ENCODE measurements at regions not wholly inside any gene's neighbourhood (a gene's known extent, or its start where the extent isn't known, plus 50 kb on each side); places are given as distances from the start of the nearest gene placed in this dataset.

DNA sequence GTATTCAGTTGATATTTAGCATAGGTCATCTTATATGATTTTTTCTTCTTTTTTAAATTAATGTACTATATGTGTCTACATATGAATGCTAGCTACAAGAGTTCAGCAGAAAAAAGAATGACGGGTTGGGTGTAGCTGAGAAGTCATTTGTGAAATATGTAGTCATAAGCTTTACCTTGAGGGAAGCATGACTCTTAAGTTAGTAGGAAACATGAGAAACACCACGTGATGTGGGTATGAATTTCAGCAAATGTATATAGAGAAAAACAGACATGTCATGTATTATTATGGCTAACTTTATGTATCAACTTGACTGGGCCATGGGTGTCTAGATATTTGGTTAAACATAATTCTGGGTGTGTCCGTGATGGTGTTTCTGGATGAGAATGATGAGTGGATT is 125.0 kb downstream of the RAP2B start:
- ChIA-PET CTCF (interaction anchor here (0.6 kb wide), 1 partner anchor 151 kb away, joined by 5 read pairs; no protein-coding TSS in a partner anchor), POLR2A (no interaction called here)
- TF ChIP-seq PRDM1 (tag by site-specific recombination; IDR thresholded peaks at IDR 0.05) = no peak
- TF ChIP-seq HOXC10 (CRISPR knock-in tag; IDR thresholded peaks at IDR 0.05) = no peak
- no peak for TF ChIP-seq FEZF1 (tag by site-specific recombination; IDR thresholded peaks at IDR 0.05)
- TF ChIP-seq ZNF776 (tag by site-specific recombination; IDR thresholded peaks at IDR 0.05; ENCODE audit: borderline replicate concordance) = no peak
- TF ChIP-seq, protein P1, sequence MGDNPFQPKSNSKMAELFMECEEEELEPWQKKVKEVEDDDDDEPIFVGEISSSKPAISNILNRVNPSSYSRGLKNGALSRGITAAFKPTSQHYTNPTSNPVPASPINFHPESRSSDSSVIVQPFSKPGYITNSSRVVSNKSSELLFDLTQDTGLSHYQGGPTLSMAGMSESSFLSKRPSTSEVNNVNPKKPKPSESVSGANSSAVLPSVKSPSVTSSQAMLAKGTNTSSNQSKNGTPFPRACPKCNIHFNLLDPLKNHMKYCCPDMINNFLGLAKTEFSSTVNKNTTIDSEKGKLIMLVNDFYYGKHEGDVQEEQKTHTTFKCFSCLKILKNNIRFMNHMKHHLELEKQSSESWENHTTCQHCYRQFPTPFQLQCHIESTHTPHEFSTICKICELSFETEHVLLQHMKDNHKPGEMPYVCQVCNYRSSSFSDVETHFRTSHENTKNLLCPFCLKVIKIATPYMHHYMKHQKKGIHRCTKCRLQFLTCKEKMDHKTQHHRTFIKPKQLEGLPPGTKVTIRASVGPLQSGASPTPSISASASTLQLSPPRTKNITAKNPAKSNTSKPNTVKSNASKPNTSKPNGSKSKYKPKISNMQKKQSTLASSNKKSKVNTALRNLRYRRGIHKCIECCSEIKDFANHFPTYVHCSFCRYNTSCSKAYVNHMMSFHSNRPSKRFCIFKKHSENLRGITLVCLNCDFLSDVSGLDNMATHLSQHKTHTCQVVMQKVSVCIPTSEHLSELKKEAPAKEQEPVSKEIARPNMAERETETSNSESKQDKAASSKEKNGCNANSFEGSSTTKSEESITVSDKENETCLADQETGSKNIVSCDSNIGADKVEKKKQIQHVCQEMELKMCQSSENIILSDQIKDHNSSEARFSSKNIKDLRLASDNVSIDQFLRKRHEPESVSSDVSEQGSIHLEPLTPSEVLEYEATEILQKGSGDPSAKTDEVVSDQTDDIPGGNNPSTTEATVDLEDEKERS (tag by site-specific recombination; IDR thresholded peaks at IDR 0.05) = no peak
- TF ChIP-seq, protein P2, sequence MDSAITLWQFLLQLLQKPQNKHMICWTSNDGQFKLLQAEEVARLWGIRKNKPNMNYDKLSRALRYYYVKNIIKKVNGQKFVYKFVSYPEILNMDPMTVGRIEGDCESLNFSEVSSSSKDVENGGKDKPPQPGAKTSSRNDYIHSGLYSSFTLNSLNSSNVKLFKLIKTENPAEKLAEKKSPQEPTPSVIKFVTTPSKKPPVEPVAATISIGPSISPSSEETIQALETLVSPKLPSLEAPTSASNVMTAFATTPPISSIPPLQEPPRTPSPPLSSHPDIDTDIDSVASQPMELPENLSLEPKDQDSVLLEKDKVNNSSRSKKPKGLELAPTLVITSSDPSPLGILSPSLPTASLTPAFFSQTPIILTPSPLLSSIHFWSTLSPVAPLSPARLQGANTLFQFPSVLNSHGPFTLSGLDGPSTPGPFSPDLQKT (IDR thresholded peaks at IDR 0.05; ENCODE audit: borderline replicate concordance, low read depth, low read length) = no peak
- TF ChIP-seq, protein P3, sequence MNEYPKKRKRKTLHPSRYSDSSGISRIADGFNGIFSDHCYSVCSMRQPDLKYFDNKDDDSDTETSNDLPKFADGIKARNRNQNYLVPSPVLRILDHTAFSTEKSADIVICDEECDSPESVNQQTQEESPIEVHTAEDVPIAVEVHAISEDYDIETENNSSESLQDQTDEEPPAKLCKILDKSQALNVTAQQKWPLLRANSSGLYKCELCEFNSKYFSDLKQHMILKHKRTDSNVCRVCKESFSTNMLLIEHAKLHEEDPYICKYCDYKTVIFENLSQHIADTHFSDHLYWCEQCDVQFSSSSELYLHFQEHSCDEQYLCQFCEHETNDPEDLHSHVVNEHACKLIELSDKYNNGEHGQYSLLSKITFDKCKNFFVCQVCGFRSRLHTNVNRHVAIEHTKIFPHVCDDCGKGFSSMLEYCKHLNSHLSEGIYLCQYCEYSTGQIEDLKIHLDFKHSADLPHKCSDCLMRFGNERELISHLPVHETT (tag by site-specific recombination; IDR thresholded peaks at IDR 0.05) = no peak
- TF ChIP-seq ZNF76 (tag by site-specific recombination; IDR thresholded peaks at IDR 0.05; ENCODE audit: borderline replicate concordance, low read depth) = no peak
- no peak for TF ChIP-seq BCL11A (tag by site-specific recombination; IDR thresholded peaks at IDR 0.05; ENCODE audit: low read depth)
- no peak for TF ChIP-seq ZNF521 (tag by site-specific recombination; IDR thresholded peaks at IDR 0.05)
- no peak for TF ChIP-seq BCL11B (tag by site-specific recombination; IDR thresholded peaks at IDR 0.05; ENCODE audit: low read depth)
- TF ChIP-seq ZNF16 (tag by site-specific recombination; IDR thresholded peaks at IDR 0.05; ENCODE audit: low read depth) = no peak
- H3K27ac ChIP-seq (ENCODE audit: extremely low read depth, low read depth, low read length) = no peak overlapping the region
- no peak overlapping the region for H3K4me3 ChIP-seq (ENCODE audit: low read depth, low read length)
- H3K4me1 ChIP-seq (ENCODE audit: control insufficient read depth, insufficient read depth, low read length) = no peaks in the 10 kb centered on the region
- H3K36me3 ChIP-seq (ENCODE audit: control insufficient read depth in 2 of 2, insufficient read depth in 1 of 2, low read length in 2 of 2) = no peaks in the 10 kb centered on the region
- no peaks in the 10 kb centered on the region for H3K9me3 ChIP-seq (ENCODE audit: control insufficient read depth, insufficient read depth, low read depth, low read length)

DNA sequence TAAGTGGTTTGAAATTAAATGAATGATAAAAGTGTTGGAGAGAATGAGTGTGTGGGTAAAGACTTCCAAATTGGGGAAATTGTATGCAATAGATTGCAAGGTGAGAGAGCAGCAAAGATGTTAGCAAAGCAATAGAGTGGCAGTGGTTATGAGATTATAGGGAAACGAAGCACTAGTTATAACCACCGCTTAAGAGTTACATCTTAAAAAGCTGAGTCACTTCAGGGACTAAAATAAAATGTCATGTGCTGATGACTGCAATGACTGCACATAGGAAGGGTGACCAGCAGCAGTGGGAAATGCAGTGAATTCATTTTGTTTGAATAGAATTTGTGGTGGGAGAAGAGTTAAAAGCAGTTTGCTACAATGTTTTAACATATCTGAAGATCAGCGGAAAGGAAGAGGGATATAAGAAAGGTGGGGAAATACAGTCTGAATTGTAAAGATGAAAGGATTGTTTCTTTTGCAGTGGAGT is 127.3 kb downstream of the RAP2B start:
- ChIA-PET CTCF (no interaction called here), POLR2A (no interaction called here)
- no peaks in the 10 kb centered on the region for H3K9me3 ChIP-seq (ENCODE audit: control insufficient read depth, insufficient read depth, low read depth, low read length)
- H3K4me3 ChIP-seq (ENCODE audit: low read depth, low read length) = no peak overlapping the region
- H3K4me1 ChIP-seq (ENCODE audit: control insufficient read depth, insufficient read depth, low read length) = no peaks in the 10 kb centered on the region
- H3K27ac ChIP-seq (ENCODE audit: extremely low read depth, low read depth, low read length) = no peak overlapping the region
- no peaks in the 10 kb centered on the region for H3K36me3 ChIP-seq (ENCODE audit: control insufficient read depth in 2 of 2, insufficient read depth in 1 of 2, low read length in 2 of 2)
- TF ChIP-seq SP3 (tag by site-specific recombination; IDR thresholded peaks at IDR 0.05) (no peak), ZNF24 (tag by site-specific recombination; IDR thresholded peaks at IDR 0.05) (no peak), ZNF544 (tag by site-specific recombination; IDR thresholded peaks at IDR 0.05) (no peak), EGR2 (tag by site-specific recombination; IDR thresholded peaks at IDR 0.05; ENCODE audit: low read depth) (no peak)
- TF ChIP-seq, protein P4, sequence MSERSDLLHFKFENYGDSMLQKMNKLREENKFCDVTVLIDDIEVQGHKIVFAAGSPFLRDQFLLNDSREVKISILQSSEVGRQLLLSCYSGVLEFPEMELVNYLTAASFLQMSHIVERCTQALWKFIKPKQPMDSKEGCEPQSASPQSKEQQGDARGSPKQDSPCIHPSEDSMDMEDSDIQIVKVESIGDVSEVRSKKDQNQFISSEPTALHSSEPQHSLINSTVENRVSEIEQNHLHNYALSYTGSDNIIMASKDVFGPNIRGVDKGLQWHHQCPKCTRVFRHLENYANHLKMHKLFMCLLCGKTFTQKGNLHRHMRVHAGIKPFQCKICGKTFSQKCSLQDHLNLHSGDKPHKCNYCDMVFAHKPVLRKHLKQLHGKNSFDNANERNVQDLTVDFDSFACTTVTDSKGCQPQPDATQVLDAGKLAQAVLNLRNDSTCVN (tag by site-specific recombination; optimal IDR thresholded peaks at IDR 0.05) = no peak
- TF ChIP-seq, protein P5, sequence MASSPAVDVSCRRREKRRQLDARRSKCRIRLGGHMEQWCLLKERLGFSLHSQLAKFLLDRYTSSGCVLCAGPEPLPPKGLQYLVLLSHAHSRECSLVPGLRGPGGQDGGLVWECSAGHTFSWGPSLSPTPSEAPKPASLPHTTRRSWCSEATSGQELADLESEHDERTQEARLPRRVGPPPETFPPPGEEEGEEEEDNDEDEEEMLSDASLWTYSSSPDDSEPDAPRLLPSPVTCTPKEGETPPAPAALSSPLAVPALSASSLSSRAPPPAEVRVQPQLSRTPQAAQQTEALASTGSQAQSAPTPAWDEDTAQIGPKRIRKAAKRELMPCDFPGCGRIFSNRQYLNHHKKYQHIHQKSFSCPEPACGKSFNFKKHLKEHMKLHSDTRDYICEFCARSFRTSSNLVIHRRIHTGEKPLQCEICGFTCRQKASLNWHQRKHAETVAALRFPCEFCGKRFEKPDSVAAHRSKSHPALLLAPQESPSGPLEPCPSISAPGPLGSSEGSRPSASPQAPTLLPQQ (tag by site-specific recombination; IDR thresholded peaks at IDR 0.05) = no peak

Data from HEK293 (cell line).